SH-SY5Y (cell line): ENCODE measurements at regions not wholly inside any gene's neighbourhood (a gene's known extent, or its start where the extent isn't known, plus 50 kb on each side); places are given as distances from the start of the nearest gene placed in this dataset.

Experiments
- GATA2 ChIP-seq: IDR thresholded peaks from 2 replicates; pipeline ENCODE4 v1.6.1; 2011; ENCODE audit warnings: mild to moderate bottlenecking, low read depth, low read length
- GATA3 ChIP-seq: IDR thresholded peaks from 2 replicates; pipeline ENCODE4 v1.6.1; 2011; ENCODE audit warnings: low read depth, mild to moderate bottlenecking, low read length, moderate library complexity

GRCh38 chr13:108407495-108407894 is 138.0 kb downstream of the TNFSF13B start:
- no peak for TF ChIP-seq GATA2
- TF ChIP-seq GATA3 = no peak
